Panc1 (cell line): ENCODE measurements at regions not wholly inside any gene's neighbourhood (a gene's known extent, or its start where the extent isn't known, plus 50 kb on each side); places are given as distances from the start of the nearest gene placed in this dataset.

ENCODE experiments used
- ATAC-seq: fragments of 200-7000 bp; cut with Tn5 transposase; 2 replicates; pipeline ENCODE4 v1.9.1; 2020; ENCODE audit warnings: mild to moderate bottlenecking, moderate library complexity
- BruUV-seq: library from RNA; stranded (reverse); fragments of 400-500 nt; replicated peaks from 2 replicates; lab custom pipeline; 2021; lab: Mats Ljungman, UMichigan
- CTCF ChIA-PET: fragments of 300-600 bp; sonication (Branson Sonifier 250); formaldehyde crosslinking; loops from one replicate; lab custom pipeline; 2022; ENCODE audit warnings: antibody characterized with exemption; lab: Charles Lee
- POLR2A ChIA-PET: fragments of 300-600 bp; sonication (Branson Sonifier 250); formaldehyde crosslinking; loops from one replicate; lab custom pipeline; 2022; ENCODE audit warnings: antibody characterized with exemption; lab: Charles Lee
- DNase-seq: peaks from one replicate; pipeline ENCODE4 v3.0.0-alpha.2; 2010; ENCODE audit warnings: low read depth, low spot score
- H3K27ac ChIP-seq: 2 replicates; pipeline ENCODE4 v1.5.1; 2011; ENCODE audit warnings: mild to moderate bottlenecking, low read length, inconsistent platforms
- H3K27me3 ChIP-seq: fragments of 200-500 bp; sonication (Bioruptor generic); 2 replicates; pipeline ENCODE4 v1.6.0; 2014; ENCODE audit warnings: low read length, inconsistent platforms; ENCODE audit not compliant: control insufficient read depth, insufficient read depth
- H3K36me3 ChIP-seq: fragments of 200-500 bp; sonication (Bioruptor generic); 2 replicates; pipeline ENCODE4 v1.5.1; 2014; ENCODE audit warnings: inconsistent platforms, mild to moderate bottlenecking, low read length, moderate library complexity; ENCODE audit not compliant: control insufficient read depth, insufficient read depth
- H3K4me1 ChIP-seq: 2 replicates; pipeline ENCODE4 v1.5.1; 2011; ENCODE audit warnings: inconsistent platforms, mild to moderate bottlenecking, low read length, moderate library complexity; ENCODE audit not compliant: control insufficient read depth, insufficient read depth
- H3K4me3 ChIP-seq, 2 experiments: 2 replicates each; pipeline ENCODE4 v1.5.1; 2011 to 2012; ENCODE audit warnings: low read depth in 2 of 2, low read length in 2 of 2, mild to moderate bottlenecking in 2 of 2, inconsistent platforms in 1 of 2, moderate library complexity in 1 of 2
- H3K9me3 ChIP-seq: fragments of 200-500 bp; sonication (Bioruptor generic); 2 replicates; pipeline ENCODE4 v1.5.1; 2014; ENCODE audit warnings: low read depth, mild to moderate bottlenecking, inconsistent platforms, low read length, moderate library complexity; ENCODE audit not compliant: control insufficient read depth, insufficient read depth
- CTCF ChIP-seq: fragments of 450-650 bp; IDR thresholded peaks from 2 replicates; pipeline ENCODE4 v1.5.1; 2017; ENCODE audit warnings: mild to moderate bottlenecking
- POLR2AphosphoS5 ChIP-seq: IDR thresholded peaks from 2 replicates; pipeline ENCODE4 v1.6.1; 2012; ENCODE audit warnings: mild to moderate bottlenecking, low read depth, low read length, moderate library complexity
- REST ChIP-seq, 2 experiments: IDR thresholded peaks; 2 replicates each; pipeline ENCODE4 v1.6.1; 2011 to 2012; ENCODE audit warnings: low read depth in 2 of 2, control low read depth in 1 of 2, low read length in 1 of 2, mild to moderate bottlenecking in 1 of 2, moderate library complexity in 1 of 2; ENCODE audit not compliant: insufficient read depth in 1 of 2
- SIN3A ChIP-seq: IDR thresholded peaks from 2 replicates; pipeline ENCODE4 v1.6.1; 2012; ENCODE audit warnings: low read depth, mild to moderate bottlenecking, low read length, moderate library complexity, borderline replicate concordance; ENCODE audit not compliant: insufficient read depth
- TCF7L2 ChIP-seq: IDR thresholded peaks from 2 replicates; pipeline ENCODE4 v1.6.1; 2011; ENCODE audit warnings: mild to moderate bottlenecking, low read depth, low read length, inconsistent platforms
- in situ Hi-C: cut with HindIII; loops from 2 replicates; pipeline ENCODE4 v1.10.0; 2016; ENCODE audit warnings: low sequenced_read_pairs, low pct_unique_long_range_greater_than_20kb
- intact Hi-C: fragments of 100-400 bp; cut with micrococcal nuclease; formaldehyde crosslinking; loops from one replicate; pipeline ENCODE4 v1.10.0; 2022; ENCODE audit not compliant: unreplicated experiment

GRCh38 chr5:39945870-39946269, 521.1 kb upstream of the DAB2 start:
- no peaks in the 10 kb centered on the region for H3K4me1 ChIP-seq
- POLR2A ChIA-PET, result no interaction called here
- no peak for TF ChIP-seq POLR2AphosphoS5
- no peak for TF ChIP-seq SIN3A
- TF ChIP-seq REST (IDR thresholded peaks at IDR 0.05; ENCODE audit: insufficient read depth in 1 of 2, low read depth in 2 of 2, low read length in 1 of 2), result no peak
- TF ChIP-seq TCF7L2, result no peak
- no peak for TF ChIP-seq CTCF
- intact Hi-C loops (loop anchor here (5.0 to 10.0 kb wide), 2 partner anchors 361 to 791 kb away; no protein-coding TSS in a partner anchor), in situ Hi-C loops (no loop called here)
- H3K36me3 ChIP-seq, result no peaks in the 10 kb centered on the region
- CTCF ChIA-PET, result no interaction called here
- H3K9me3 ChIP-seq, result no peaks in the 10 kb centered on the region
- H3K27ac ChIP-seq, result no peak overlapping the region
- H3K27me3 ChIP-seq, result no peaks in the 10 kb centered on the region
- no peak overlapping the region for H3K4me3 ChIP-seq
- ATAC-seq (no peak), DNase-seq (no peak)
- no TSS peak for BruUV-seq

GRCh38 chr5:39943811-39944210, 519.0 kb upstream of the DAB2 start:
- Histone ChIP-seq H3K27ac (no peak overlapping the region), H3K36me3 (no peaks in the 10 kb centered on the region), H3K9me3 (no peaks in the 10 kb centered on the region), H3K4me1 (no peaks in the 10 kb centered on the region), H3K4me3 (no peak overlapping the region), H3K27me3 (no peaks in the 10 kb centered on the region)
- in situ Hi-C loops, result no loop called here
- ChIA-PET CTCF (no interaction called here), POLR2A (no interaction called here)
- BruUV-seq, result no TSS peak
- ATAC-seq, result no peak
- DNase-seq, result no peak
- intact Hi-C loops, result loop anchor here (10.0 kb wide), 1 partner anchor 359 kb away; no protein-coding TSS in a partner anchor
- no peak for TF ChIP-seq SIN3A
- TF ChIP-seq TCF7L2, result no peak
- no peak for TF ChIP-seq REST (IDR thresholded peaks at IDR 0.05; ENCODE audit: insufficient read depth in 1 of 2, low read depth in 2 of 2, low read length in 1 of 2)
- TF ChIP-seq POLR2AphosphoS5, result no peak
- TF ChIP-seq CTCF, result no peak
